ENCODE measurements at regions not wholly inside any gene's neighbourhood (a gene's known extent, or its start where the extent isn't known, plus 50 kb on each side); places are given as distances from the start of the nearest gene placed in this dataset.
"Not testable (repeated sequence)": the region's sequence is repeated elsewhere in the genome, so short reads cannot be mapped to it uniquely, and the experiment has no call there.

DNA sequence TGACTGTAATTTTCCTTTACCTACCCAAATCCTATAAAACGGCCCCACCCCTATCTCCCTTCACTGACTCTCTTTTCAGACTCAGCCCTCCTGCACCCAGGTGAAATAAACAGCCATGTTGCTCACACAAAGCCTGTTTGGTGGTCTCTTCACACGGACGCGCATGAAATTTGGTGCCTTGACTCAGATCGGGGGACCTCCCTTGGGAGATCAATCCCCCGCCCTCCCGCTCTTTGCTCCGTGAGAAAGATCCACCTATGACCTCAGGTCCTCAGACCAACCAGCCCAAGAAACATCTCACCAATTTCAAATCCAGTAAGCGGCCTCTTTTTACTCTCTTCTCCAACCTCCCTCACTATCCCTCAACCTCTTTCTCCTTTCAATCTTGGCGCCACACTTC is 1344.7 kb upstream of the GOT2 start:
- not testable (repeated sequence) for DNase-seq

DNA sequence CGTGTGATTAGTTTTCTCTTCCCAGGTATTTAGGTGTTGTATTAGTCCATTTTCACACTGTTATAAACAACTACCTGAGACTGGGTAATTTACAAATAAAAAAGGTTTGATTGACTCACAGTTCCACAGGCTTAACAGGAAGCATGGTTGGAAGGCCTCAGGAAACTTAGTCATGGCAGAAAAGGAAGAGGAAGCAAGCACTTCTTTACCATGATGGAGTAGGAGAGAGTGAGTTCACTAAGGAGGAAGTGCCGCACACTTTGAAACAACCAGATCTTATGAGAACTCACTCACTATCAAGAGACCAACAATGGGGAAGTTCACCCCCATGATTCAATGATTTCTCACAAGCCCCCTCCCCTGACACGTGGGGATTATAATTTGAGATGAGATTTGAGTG is 1343.7 kb upstream of the GOT2 start:
- DNase-seq = no peak

DNA sequence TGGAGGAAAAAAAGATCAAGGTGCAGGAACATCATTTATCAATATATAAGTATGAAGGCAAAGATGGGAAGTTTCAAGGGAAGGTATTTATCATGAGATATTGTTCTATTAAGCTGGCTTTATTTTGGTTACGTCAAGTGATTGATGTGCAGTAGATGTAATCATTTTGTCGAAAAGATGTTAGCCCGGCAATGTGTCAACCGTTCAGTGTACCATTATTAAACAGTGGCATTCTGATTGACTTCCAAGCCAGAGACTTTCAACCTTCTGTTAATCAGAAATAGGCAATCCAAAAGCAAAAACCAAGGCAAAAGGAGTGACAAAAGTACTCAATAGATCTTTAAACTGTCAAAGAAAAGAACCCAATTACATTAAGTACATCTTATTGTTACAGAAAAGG is 1340.3 kb upstream of the GOT2 start:
- no peak for DNase-seq

DNA sequence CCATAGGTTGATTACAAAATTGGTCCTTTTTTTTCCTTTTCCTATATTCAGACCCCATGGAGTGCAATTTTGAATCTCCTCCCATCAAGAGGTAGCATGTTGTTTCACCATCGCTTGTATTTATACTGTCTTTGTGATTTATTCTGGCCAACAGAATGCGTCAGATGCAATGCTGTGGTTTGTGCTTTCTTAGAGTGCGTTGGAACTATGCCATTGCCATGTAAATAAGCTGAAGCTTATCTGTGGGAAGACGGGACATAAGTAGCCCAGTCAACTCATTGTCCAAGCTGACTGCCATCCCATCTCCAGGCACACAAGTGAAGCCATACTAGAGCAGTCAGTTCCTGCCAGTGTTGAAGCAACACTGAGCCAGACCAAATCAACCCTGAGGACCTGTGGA is 1339.3 kb upstream of the GOT2 start:
- DNase-seq = no peak

DNA sequence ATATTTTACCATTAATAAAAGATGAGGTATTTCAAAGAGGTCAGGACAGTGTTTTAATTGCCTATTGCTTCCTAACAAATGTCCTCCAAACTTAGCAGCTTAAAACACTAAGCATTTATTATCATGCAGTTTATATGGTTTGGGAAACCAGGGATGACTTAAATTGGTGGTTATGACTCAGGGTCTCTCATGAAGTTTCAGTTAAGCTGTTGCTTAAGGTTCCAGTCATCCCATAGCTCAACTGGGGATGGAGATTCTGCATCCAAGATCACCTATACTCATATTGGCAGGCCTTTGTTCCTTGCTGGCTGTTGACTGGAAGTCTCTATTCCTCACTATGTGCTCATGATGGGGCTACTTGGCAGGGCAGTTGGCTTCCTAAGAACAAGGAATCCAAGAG is 1329.9 kb upstream of the GOT2 start:
- no peak for DNase-seq

DNA sequence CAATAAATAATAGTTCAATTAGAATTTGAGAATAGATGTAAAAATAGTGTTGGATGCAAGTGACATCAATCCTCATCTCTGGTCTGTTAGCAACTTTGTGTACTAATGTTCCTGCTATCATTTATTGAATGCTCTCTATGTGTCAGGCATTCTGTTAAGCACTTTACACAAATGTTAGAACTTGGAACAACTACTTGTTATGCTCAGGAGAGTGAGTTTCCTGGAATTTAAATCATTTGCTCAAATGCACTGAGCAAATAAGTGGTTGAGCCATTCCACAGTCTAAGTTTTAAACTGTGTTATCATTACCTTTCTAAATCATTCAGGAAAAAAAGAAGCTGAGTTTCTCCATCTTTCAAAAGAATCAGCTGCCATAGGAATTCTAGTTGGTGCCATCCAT is 1327.3 kb upstream of the GOT2 start:
- no peak for DNase-seq

DNA sequence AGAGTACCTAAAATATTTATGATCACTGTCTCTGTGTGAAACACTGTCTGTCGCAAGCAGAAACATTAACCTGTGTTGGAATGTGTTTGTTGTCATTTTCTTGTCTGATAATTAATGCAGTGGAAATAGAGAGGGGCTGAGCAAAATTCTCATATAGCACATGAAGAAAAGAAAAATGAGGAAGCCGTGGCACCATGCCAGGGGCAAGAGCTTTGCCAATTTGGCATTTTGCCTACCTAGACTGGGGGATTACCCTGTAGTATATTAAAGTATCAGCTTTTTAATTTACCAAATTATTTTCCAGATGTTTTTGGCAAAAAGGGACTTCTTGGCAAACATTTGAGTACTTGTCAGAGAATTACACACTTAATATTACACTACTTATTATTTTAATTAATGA is 1326.6 kb upstream of the GOT2 start:
- DNase-seq = no peak

DNA sequence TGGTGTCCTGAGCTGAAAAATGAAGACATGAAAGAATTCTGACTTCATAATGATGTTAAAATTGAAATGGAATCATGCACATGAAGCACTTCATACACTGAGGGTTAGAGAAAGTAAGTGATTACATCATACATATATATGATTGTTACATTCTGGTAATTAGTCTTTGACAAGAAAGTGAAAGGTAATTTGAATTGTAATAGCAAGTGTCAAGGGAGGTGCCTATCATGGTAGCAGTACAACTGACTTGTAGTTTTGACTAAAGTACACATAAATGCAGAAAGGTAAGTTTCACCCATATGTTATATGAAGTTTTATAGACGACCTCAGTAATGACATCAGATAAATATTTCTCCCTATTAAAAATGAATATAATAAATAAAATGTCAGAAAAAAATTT is 1325.0 kb upstream of the GOT2 start:
- no peak for DNase-seq

DNA sequence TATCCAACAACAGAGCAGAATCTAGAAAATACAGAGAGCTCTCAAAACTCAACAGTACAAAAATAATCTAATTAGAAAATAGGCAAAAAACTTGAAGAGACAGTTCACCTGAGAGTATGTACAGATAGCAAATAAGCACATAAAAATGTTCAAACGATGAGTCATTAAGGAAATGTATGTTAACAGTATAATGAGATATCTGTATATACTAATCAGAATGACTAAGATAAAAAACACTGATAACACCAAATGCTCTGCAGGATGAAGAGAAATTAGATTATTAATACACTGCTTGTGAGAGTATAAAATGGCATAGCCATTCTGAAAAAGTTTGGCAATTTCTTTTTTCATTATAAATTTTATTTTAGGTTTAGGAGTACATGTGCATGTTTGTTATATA is 1307.6 kb upstream of the GOT2 start:
- no peak for DNase-seq

DNA sequence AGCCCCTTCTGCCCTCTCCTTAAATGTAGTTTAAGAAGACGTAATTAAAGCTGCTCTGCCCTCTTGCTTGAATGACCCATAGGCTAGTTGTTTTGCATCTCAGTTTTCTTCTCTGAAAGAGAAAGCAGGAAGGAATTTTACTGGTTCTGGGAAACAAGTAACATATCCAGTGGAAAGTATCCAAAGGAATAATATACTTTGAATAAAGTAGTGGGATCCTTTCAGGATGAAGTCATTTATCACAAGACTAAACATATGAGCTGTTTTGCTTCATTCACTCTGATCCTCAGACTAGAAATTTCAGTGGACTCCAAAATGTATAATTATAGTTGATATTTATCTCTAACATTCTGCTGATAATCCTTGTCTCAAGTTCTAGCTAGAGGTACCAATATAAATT is 1297.6 kb upstream of the GOT2 start:
- no peak for DNase-seq

DNA sequence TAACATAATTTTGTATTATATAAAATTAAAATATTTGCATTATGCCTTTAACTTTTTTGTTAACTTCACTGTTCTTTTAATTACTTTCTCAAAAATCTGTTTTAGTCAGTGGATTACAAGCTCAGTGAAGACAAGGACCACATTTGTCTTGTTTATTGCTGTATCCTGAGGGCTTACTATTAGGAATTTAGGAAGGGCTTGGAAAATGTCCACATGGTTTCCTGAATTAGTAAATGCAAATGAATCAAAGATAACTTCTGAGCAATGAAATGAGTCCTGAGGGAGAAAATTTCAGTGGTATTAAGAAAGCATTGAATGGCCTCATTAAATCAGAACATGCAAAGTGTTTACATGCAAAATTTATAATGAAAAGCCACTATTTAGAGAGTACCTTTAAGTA is 1293.2 kb upstream of the GOT2 start:
- no peak for DNase-seq

DNA sequence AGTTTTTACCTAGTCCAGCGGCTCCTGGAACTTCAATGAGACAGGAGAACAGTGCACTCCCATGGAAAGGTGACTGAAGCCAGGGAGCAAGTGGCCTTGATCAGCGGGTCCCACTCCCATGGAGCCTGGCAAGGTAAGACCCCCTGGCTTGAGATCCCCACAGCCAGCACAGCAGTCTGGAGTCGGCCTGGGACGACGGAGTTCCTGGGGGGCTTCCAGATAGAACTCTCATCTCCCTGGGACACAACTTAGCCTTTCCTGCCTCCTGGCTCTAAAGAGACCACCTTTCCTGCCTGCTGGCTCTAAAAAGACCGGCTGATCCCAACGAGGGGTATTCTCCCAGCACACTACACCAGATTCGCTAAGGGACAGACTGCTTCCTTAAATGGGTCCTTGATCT is 1279.0 kb upstream of the GOT2 start:
- no peak for DNase-seq

DNA sequence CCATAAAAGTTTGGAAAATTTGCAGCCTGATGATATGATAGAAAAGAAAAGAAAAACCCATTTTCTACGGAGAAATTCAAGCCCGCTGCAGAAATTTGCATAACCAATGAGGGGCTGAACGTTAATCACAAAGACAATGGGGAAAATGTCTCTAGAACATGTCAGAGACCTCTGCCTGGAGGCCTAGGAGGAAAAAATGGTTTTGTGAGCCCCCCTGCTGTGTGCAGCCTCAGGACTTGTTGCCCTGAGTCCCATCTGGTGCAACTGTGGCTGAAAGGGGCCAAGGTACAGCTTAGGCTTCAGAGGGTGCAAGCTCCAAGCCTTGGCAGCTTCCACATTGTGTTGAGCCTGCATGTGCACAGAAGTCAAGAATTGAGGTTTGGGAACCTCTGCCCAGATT is 1267.4 kb upstream of the GOT2 start:
- DNase-seq = no peak

DNA sequence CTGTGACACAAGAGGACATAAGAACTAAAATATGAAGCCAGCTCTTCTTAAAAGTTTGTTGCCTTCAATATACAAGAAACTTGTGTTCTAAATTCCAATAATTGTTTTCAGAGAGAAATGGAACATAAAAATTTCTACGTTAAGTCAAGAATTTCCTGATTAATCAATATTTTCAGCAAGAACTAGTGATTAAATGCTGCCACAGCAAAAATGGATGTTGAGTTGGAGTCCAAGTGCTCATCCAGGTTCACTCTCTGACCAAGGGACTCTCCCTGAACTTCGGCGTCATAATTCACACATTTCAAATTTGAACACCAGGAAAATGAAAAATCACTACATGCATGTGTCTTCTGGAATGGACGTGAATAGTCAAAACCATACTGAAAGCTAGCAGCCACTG is 1263.6 kb upstream of the GOT2 start:
- DNase-seq = no peak

DNA sequence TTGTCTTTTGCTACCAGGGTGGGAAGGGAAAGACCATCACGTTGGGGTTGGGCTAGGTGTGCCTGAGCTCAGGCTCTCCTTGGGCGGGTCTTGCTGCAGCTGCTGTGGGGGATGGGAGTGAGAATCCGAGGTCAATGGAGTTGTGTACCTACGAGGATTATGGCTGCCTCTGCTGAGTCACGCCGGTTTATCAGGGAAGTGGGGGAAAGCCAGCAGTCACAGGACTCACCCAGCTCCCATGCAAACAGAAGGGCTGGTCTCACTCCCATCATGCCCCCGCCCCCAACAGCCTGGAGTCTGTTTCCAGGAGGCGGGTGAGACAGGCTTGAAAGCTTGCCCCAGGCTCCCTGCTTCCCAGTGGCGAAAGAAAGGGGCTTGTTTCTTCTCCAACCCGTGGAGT is 1259.0 kb upstream of the GOT2 start:
- no peak for DNase-seq

DNA sequence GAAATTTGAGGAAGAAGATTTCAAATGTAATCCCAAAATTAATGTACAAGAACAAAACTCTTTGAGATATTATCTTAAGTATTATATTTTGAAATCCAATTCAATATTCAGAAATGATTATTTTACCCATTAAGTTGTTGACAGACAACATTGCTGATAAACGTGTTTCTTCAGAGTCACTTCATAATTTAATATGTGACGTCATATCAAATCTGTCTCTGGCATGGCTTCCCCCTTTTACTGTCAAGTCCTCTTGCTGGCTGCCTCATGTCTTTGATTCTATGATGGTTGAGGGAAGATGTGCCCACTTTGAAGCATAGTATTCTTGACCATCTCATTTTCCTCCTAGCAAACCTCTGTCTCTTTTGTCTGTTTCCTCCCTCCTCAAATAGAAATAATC is 1257.1 kb upstream of the GOT2 start:
- no peak for DNase-seq

DNA sequence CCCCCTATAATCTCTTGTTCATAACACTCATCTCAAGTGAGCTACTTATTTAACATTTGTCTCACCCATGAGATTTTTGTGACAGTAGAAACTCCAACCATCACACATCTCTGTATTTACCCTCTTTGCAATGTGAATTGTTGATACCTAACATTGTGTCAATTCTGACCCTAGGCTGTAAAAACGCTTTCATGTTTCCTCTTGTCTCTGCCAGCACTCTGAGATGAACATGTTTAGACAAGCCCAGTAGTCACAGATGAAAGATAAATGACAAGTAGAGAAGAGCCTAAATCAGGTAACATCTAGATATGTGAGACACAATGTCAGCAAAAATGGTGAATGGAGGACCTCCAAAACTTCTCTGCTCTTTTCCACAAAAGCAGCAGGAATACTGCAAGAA is 1254.5 kb upstream of the GOT2 start:
- DNase-seq = no peak

DNA sequence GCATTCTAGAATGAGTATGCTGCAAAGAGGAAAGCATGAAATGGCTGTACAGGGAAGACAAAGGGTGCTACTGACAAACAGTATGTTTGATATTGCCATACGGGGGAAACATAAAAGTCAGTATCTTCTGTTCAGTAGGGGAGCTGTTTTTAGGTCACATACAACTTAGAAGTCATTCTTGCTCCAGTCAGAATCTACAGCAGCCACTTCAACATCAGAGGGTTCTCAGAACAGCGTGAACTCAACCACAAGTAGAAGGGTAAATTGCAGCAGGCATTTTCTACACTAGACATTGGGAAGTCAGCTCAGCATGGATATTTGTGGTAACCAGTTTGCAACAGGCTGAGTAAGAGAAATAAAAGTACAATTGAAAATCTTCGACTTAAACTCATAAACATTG is 1241.8 kb upstream of the GOT2 start:
- no peak for DNase-seq

DNA sequence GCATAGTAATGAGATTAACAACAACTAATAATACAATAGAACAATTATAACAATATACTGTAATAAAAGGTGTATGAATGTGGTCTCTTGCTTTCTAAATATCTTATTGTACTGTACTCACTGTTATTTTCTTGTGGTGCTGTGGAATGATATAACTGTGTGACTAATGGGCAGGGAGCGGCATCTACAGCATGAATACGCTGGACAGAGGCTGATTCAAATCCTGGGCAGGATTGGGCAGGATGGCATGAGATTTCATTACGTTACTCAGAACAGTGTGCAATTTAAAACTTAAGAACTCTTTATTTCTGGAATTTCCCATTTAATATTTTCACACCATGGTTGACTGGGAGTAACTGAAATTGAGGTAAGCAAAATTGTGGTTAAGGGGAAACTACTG is 1239.8 kb upstream of the GOT2 start:
- no peak for DNase-seq

DNA sequence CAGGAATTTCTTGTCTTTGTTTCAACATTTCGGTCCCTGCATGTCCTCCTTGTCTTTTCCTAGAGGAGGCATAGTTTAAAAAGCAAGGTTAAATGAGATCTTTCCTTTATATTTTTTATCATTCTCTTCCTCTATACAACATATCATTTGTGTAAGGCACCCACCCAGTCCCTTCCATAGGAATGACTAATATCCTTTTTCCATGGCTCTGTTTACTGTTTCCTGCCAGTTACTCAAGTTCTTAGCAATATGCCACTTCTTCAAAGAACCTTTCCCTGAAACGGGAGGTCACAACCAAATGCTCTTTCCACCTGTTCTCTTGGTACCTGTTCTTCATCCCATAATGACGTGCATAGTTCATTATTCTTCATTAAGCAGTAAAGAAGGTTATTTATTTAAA is 1237.1 kb upstream of the GOT2 start:
- no peak for DNase-seq

DNA sequence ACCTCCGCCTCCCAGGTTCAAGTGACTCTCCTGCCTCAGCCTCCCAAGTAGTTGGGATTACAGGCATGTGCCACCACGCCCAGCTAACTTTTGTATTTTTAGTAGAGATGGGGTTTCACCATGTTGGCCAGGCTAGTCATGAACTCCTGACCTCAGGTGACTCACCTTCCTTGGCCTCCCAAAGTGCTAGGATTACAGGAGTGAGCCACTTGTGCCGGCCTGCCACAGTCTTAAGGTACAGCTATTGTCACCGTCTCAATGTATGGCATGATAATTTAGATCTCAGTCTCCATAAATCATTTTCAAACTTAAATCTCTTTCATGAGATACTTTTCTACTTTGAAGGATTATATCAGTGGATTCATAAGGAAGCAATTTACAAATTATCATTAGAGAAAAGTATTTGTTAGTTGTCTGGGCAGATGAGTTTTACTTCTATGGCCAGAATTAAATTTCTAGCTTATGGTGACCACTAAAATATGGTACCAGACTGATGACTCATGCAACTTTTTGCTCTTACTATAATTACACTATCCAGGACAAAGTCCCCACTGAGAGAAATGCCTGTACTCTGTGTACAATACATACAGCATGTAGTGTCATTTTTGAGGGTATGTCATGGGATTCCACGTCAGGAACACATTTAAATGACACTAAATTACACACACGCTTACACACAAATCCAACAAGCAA is 1230.3 kb upstream of the GOT2 start:
- DNase-seq = no peak

DNA sequence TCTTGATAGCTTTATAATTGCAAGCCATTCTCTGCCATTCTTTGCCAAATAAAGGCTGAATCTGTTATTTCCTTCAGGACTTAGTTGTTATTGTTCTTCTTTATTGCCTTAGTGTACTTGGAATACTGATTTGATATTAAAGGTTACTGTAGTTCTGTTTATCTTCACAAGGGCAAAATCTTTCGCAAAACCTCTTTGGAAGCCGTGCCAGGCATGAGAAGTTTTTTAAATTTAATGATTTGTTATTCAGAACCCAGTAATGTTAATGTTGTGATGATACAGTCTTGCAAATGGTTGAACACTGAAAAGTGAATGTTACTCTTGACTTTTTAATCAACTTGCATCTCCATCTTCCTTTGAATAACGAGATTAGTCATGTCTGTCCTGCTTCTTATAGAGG is 1225.2 kb upstream of the GOT2 start:
- no peak for DNase-seq

DNA sequence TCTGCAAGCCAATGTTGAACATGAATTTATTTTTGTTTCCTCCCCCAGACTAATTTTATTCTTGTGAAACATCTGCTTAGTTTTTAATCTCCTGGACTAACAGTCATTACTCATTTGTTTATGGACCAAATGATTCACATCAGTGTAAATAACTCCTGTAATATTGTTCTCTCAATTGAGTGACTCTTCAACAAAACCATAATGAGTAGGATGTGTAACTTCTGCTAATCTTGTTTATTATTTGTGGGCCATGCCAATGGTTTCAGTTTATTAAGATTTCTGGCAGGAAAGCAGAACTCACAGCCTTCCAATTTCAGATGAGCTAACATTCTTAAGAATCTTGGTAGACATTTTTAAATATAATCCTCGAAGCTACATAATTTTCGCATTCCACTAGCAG is 1216.3 kb upstream of the GOT2 start:
- DNase-seq = no peak

DNA sequence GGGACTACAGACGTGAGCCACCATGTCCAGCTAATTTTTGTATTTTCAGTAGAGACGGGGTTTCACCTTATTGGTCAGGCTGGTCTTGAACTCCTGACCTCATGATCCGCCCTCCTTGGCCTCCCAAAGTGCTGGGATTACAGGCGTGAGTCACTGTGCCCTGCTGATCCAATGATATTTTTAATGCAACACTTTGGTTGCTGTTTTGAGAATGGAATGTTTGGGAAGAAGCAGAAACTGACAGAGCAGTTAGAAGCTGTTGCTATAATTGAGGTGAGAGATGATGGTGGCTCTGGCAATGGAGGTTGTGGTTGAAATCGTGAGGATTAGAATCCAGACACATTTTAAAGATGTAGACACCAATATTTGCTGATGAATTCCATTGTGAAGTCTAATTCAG is 1209.9 kb upstream of the GOT2 start:
- DNase-seq = not testable (repeated sequence)

DNA sequence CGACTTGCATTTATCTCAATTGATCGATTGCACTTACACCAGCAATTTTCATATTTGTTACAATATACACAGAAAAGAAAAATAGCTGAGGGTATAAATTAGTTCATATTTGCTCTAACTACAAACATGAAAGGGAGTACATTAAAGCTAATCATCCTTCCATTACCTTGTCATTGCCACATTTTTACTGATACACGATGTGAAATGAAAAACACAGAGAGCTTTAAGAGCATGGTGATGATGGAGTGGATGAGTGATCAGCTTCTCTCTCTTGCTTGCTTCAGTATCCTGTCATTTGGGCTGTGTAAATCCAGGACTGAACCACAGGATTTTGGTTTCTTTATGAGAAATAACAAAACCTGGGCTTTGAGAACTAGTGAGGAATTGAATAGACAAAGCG is 1207.5 kb upstream of the GOT2 start:
- no peak for DNase-seq

DNA sequence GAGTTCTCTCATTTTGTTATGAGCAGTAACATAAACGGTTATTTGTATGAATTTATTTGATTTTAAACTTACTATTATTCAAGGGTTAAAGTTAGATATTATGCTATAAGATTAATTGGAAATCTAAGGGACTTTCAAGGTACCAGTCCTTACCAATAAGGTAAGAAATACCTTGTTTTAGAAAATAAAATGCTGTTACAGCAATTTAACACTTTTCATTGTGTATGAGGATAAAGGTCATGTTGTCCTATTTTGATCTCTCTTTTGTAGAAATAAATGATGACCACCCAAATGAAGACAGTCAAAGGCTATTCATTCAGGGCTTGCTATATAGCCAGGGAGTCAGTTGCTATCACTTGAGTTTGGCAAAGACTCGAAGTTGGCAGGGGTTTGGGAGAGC is 1185.9 kb upstream of the GOT2 start:
- no peak for DNase-seq

All from activated effector memory CD4-positive, alpha-beta T cell treated with anti-CD3 and anti-CD28 coated beads, Interleukin-2, amount 50 U/mL, for 16 hours (primary cell).